HFF-Myc (cell line): ENCODE measurements at regions not wholly inside any gene's neighbourhood (a gene's known extent, or its start where the extent isn't known, plus 50 kb on each side); places are given as distances from the start of the nearest gene placed in this dataset.

Source experiments
- DNase-seq: peaks from one replicate; pipeline ENCODE4 v3.0.0-alpha.2; 2011; ENCODE audit warnings: low read depth; ENCODE audit errors: extremely low read depth
- H3K4me3 ChIP-seq: replicated peaks from 2 replicates; pipeline ENCODE4 v1.5.1; 2011; ENCODE audit warnings: low read depth, mild to moderate bottlenecking, control low read depth, low read length
- CTCF ChIP-seq: IDR thresholded peaks from 2 replicates; pipeline ENCODE4 v1.5.1; 2012; ENCODE audit warnings: mild to moderate bottlenecking, low read depth, low read length, control low read depth; ENCODE audit errors: missing control alignments

GRCh38 chr18:60471652-60472051, 99.1 kb upstream of the MC4R start:
- DNase-seq = no peak
- no peak overlapping the region for H3K4me3 ChIP-seq
- TF ChIP-seq CTCF = no peak

- TF ChIP-seq CTCF = no peak
Measured at GRCh38 chr18:60485201-60485600, 112.6 kb upstream of the MC4R start.

GRCh38 chr18:60493066-60493465, 120.5 kb upstream of the MC4R start:
- no peak overlapping the region for H3K4me3 ChIP-seq
- DNase-seq = no peak
- no peak for TF ChIP-seq CTCF

More at GRCh38 chr18:60485201-60485600, 112.6 kb upstream of the MC4R start:
- H3K4me3 ChIP-seq = no peak overlapping the region
- DNase-seq = no peak

GRCh38 chr18:60499675-60500074, 127.1 kb upstream of the MC4R start:
- DNase-seq = no peak
- no peak for TF ChIP-seq CTCF
- no peak overlapping the region for H3K4me3 ChIP-seq

GRCh38 chr18:60500960-60501359, 128.4 kb upstream of the MC4R start:
- no peak for DNase-seq
- no peak overlapping the region for H3K4me3 ChIP-seq
- no peak for TF ChIP-seq CTCF

- no peak overlapping the region for H3K4me3 ChIP-seq
- no peak for DNase-seq
- no peak for TF ChIP-seq CTCF
Measured at GRCh38 chr18:60502591-60502990, 130.0 kb upstream of the MC4R start.

GRCh38 chr18:60503199-60503598, 130.6 kb upstream of the MC4R start:
- no peak for DNase-seq
- H3K4me3 ChIP-seq = no peak overlapping the region
- no peak for TF ChIP-seq CTCF
